H1 (cell line): ENCODE measurements at regions not wholly inside any gene's neighbourhood (a gene's known extent, or its start where the extent isn't known, plus 50 kb on each side); places are given as distances from the start of the nearest gene placed in this dataset.

Experiments
- CTCF ChIA-PET: fragments of 300-600 bp; sonication (Branson Sonifier 250); formaldehyde crosslinking; loops from one replicate; lab custom pipeline; 2021; ENCODE audit not compliant: partially characterized antibody; lab: Charles Lee
- POLR2A ChIA-PET: fragments of 300-600 bp; sonication (Branson Sonifier 250); formaldehyde crosslinking; loops from one replicate; lab custom pipeline; 2021; ENCODE audit warnings: inconsistent platforms; ENCODE audit not compliant: partially characterized antibody; lab: Charles Lee
- DNase-seq, 2 experiments: peaks; one replicate each; pipeline versions ENCODE4 v3.0.0 to v3.0.0-alpha.2; 2010 to 2022; ENCODE audit warnings: low spot score in 2 of 2, low read depth in 1 of 2, mixed read lengths in 1 of 2
- FAIRE-seq: peaks from 2 replicates; lab custom pipeline; 2011; peaks lifted over from hg19 to GRCh38; lab: Jason Lieb, UNC
- H2AFZ ChIP-seq: 2 replicates; pipeline ENCODE4 v1.8.1; 2012; ENCODE audit warnings: low read length, inconsistent platforms
- H2AK5ac ChIP-seq: 2 replicates; pipeline ENCODE4 v1.6.1; 2013; ENCODE audit warnings: low read depth, low read length
- H2BK120ac ChIP-seq: replicated peaks from 2 replicates; pipeline ENCODE3; 2013; ENCODE audit warnings: low read depth, low read length, inconsistent platforms
- H2BK12ac ChIP-seq: 2 replicates; pipeline ENCODE4 v1.6.1; 2013; ENCODE audit warnings: low read depth, low read length
- H2BK15ac ChIP-seq: 2 replicates; pipeline ENCODE4 v1.6.1; 2013; ENCODE audit warnings: low read length
- H2BK20ac ChIP-seq: 2 replicates; pipeline ENCODE4 v1.6.1; 2013; ENCODE audit warnings: low read length
- H2BK5ac ChIP-seq: 2 replicates; pipeline ENCODE4 v1.6.1; 2013; ENCODE audit warnings: low read depth, low read length
- H3K14ac ChIP-seq: 2 replicates; pipeline ENCODE4 v1.6.1; 2013; ENCODE audit warnings: inconsistent platforms; ENCODE audit not compliant: insufficient read length
- H3K18ac ChIP-seq: 2 replicates; pipeline ENCODE4 v1.6.1; 2013; ENCODE audit warnings: low read length; ENCODE audit errors: extremely low read depth
- H3K23ac ChIP-seq: 2 replicates; pipeline ENCODE4 v1.6.1; 2013; ENCODE audit warnings: inconsistent platforms; ENCODE audit not compliant: insufficient read length
- H3K23me2 ChIP-seq: 2 replicates; pipeline ENCODE4 v1.6.1; 2013; ENCODE audit warnings: low read depth, low read length
- H3K27ac ChIP-seq: 2 replicates; pipeline ENCODE4 v1.6.1; 2011; ENCODE audit warnings: low read depth, low read length, inconsistent platforms
- H3K27me3 ChIP-seq, 4 experiments: replicated peaks in 1 of 4; 1 replicate in 1 of 4; 2 replicates in 3 of 4; pipeline versions ENCODE4 v1.6.1 to v1.8.1; 2011 to 2013; ENCODE audit warnings: low read length in 3 of 4, mild to moderate bottlenecking in 3 of 4, inconsistent platforms in 2 of 4, mixed read lengths in 2 of 4, moderate library complexity in 1 of 4; ENCODE audit not compliant: control insufficient read depth in 3 of 4, insufficient read depth in 3 of 4; ENCODE audit errors: extremely low read depth in 1 of 4
- H3K36me3 ChIP-seq, 4 experiments: 2 replicates each; pipeline versions ENCODE4 v1.6.1 to v1.8.1; 2011 to 2013; ENCODE audit warnings: mild to moderate bottlenecking in 4 of 4, low read length in 3 of 4, moderate library complexity in 2 of 4, control low read depth in 1 of 4, inconsistent platforms in 1 of 4; ENCODE audit not compliant: insufficient read depth in 4 of 4, control insufficient read depth in 2 of 4
- H3K4ac ChIP-seq: replicated peaks from 2 replicates; pipeline ENCODE3; 2013; ENCODE audit warnings: low read length, low read depth, mixed read lengths, inconsistent platforms; ENCODE audit not compliant: insufficient read length
- H3K4me1 ChIP-seq, 4 experiments: replicated peaks in 1 of 4; 1 replicate in 1 of 4; 2 replicates in 3 of 4; pipeline versions ENCODE4 v1.6.1 to v1.8.1; 2011 to 2013; ENCODE audit warnings: low read length in 3 of 4, inconsistent platforms in 2 of 4, mixed read lengths in 1 of 4; ENCODE audit not compliant: insufficient read depth in 4 of 4, control insufficient read depth in 3 of 4
- H3K4me2 ChIP-seq, 2 experiments: 2 replicates each; pipeline versions ENCODE4 v1.6.1 to v1.8.1; 2011 to 2013; ENCODE audit warnings: low read depth in 2 of 2, low read length in 2 of 2, control low read depth in 1 of 2, inconsistent platforms in 1 of 2, mild to moderate bottlenecking in 1 of 2; ENCODE audit not compliant: insufficient read depth in 1 of 2
- H3K4me3 ChIP-seq, 4 experiments: fragments of 200-600, 300-600 bp in 1 of 4; sonication (generic), shearing (Covaris generic), sonication (Bioruptor Twin) in 1 of 4; 2 replicates each; pipeline versions ENCODE4 v1.5.1 to v1.8.1; 2011 to 2016; ENCODE audit warnings: low read length in 4 of 4, low read depth in 3 of 4, control low read depth in 2 of 4, inconsistent platforms in 2 of 4, mild to moderate bottlenecking in 2 of 4, mixed read lengths in 1 of 4, moderate library complexity in 1 of 4; ENCODE audit not compliant: insufficient read depth in 2 of 4; ENCODE audit errors: extremely low read depth in 1 of 4
- H3K56ac ChIP-seq: replicated peaks from 2 replicates; pipeline ENCODE3; 2013; ENCODE audit warnings: low read depth, mild to moderate bottlenecking, mixed read lengths, low read length, inconsistent platforms; ENCODE audit not compliant: insufficient read length
- H3K79me1 ChIP-seq: 2 replicates; pipeline ENCODE4 v1.6.1; 2013; ENCODE audit warnings: low read depth, low read length, control low read depth
- H3K79me2 ChIP-seq, 2 experiments: 2 replicates each; pipeline versions ENCODE4 v1.6.1 to v1.8.1; 2012 to 2013; ENCODE audit warnings: low read length in 2 of 2, mild to moderate bottlenecking in 2 of 2, inconsistent platforms in 1 of 2; ENCODE audit not compliant: insufficient read depth in 2 of 2, control insufficient read depth in 1 of 2
- H3K9ac ChIP-seq, 4 experiments: replicated peaks in 1 of 4; 1 replicate in 1 of 4; 2 replicates in 3 of 4; pipeline versions ENCODE4 v1.6.1 to v1.8.1; 2011 to 2013; ENCODE audit warnings: low read depth in 3 of 4, low read length in 3 of 4, control low read depth in 2 of 4, mild to moderate bottlenecking in 2 of 4, moderate library complexity in 2 of 4, inconsistent platforms in 1 of 4; ENCODE audit errors: extremely low read depth in 1 of 4
- H3K9me3 ChIP-seq, 2 experiments: 2 replicates each; pipeline versions ENCODE4 v1.6.1 to v1.8.1; 2012 to 2013; ENCODE audit warnings: mild to moderate bottlenecking in 2 of 2, moderate library complexity in 2 of 2, control low read depth in 1 of 2, inconsistent platforms in 1 of 2, low read depth in 1 of 2, low read length in 1 of 2, mixed read lengths in 1 of 2; ENCODE audit not compliant: insufficient read depth in 2 of 2
- H4K20me1 ChIP-seq, 2 experiments: replicated peaks in 1 of 2; 2 replicates each; pipeline versions ENCODE3 to v1.8.1; 2011 to 2013; ENCODE audit warnings: inconsistent platforms in 2 of 2, low read length in 2 of 2, mild to moderate bottlenecking in 1 of 2; ENCODE audit not compliant: insufficient read depth in 2 of 2, control insufficient read depth in 1 of 2
- H4K5ac ChIP-seq: 2 replicates; pipeline ENCODE4 v1.6.1; 2013; ENCODE audit warnings: low read length, low read depth, mixed read lengths, inconsistent platforms; ENCODE audit not compliant: insufficient read length
- H4K8ac ChIP-seq: 2 replicates; pipeline ENCODE4 v1.8.0; 2013; ENCODE audit warnings: mild to moderate bottlenecking, moderate library complexity, low read length, inconsistent platforms; ENCODE audit not compliant: insufficient read depth; ENCODE audit errors: extremely low read depth
- H4K91ac ChIP-seq: replicated peaks from 2 replicates; pipeline ENCODE3; 2013; ENCODE audit warnings: low read length, mixed read lengths, inconsistent platforms; ENCODE audit not compliant: insufficient read length
- KDM4A ChIP-seq: IDR thresholded peaks from one replicate; pipeline ENCODE4 v1.7.1; 2012; ENCODE audit warnings: low read depth, mild to moderate bottlenecking, moderate library complexity, low read length, inconsistent platforms; ENCODE audit not compliant: severe bottlenecking
- POLR2A ChIP-seq, 2 experiments: IDR thresholded peaks; 1 replicate in 1 of 2; 2 replicates in 1 of 2; pipeline ENCODE4 v1.6.1; 2011; ENCODE audit warnings: low read depth in 2 of 2, low read length in 2 of 2, mild to moderate bottlenecking in 2 of 2; ENCODE audit errors: control extremely low read depth in 1 of 2
- RBBP5 ChIP-seq: IDR thresholded peaks from 2 replicates; pipeline ENCODE4 v1.7.1; 2012; ENCODE audit warnings: low read depth, mild to moderate bottlenecking, inconsistent platforms, low read length, moderate library complexity, borderline replicate concordance
- RXRA ChIP-seq: IDR thresholded peaks from 2 replicates; pipeline ENCODE4 v1.6.1; 2011; ENCODE audit warnings: low read depth, mild to moderate bottlenecking, low read length, moderate library complexity; ENCODE audit not compliant: insufficient read depth
- SAP30 ChIP-seq: fragments of 300-600 bp; sonication (generic); IDR thresholded peaks from 2 replicates; pipeline ENCODE4 v1.7.1; 2012; ENCODE audit warnings: low read length, moderate library complexity, mild to moderate bottlenecking, inconsistent platforms; ENCODE audit not compliant: insufficient read depth, insufficient replicate concordance
- SIRT6 ChIP-seq: IDR thresholded peaks from one replicate; pipeline ENCODE4 v1.7.1; 2012; ENCODE audit warnings: low read length, inconsistent platforms
- SRF ChIP-seq: IDR thresholded peaks from 2 replicates; pipeline ENCODE4 v1.6.1; 2011; ENCODE audit warnings: mild to moderate bottlenecking, low read depth, low read length, moderate library complexity
- TBP ChIP-seq: IDR thresholded peaks from 2 replicates; pipeline ENCODE4 v1.6.1; 2011; ENCODE audit warnings: low read depth, low read length, improper control_type of control experiment
- TCF12 ChIP-seq: IDR thresholded peaks from 2 replicates; pipeline ENCODE4 v1.6.1; 2011; ENCODE audit warnings: low read depth, mild to moderate bottlenecking, low read length
- YY1 ChIP-seq: IDR thresholded peaks from 2 replicates; pipeline ENCODE4 v1.6.1; 2011; ENCODE audit warnings: low read depth, mild to moderate bottlenecking, low read length
- WGBS, 2 experiments: shearing (Covaris generic) in 1 of 2; methylation state at CpG; one replicate each; pipeline versions ENCODE4 v1.1.6 to v1.1.7; 2013 to 2015; ENCODE audit warnings: low lambda C conversion rate in 2 of 2, mixed read lengths in 2 of 2, inconsistent platforms in 1 of 2, low coverage in 1 of 2, missing lambda C conversion rate in 1 of 2; ENCODE audit not compliant: insufficient replicate concordance in 2 of 2, insufficient coverage in 1 of 2, insufficient read length in 1 of 2; ENCODE audit errors: extremely low coverage in 1 of 2, missing lambda C conversion rate in 1 of 2; 5-methylcytosine and 5-hydroxymethylcytosine counted together

- Histone ChIP-seq H3K9me3 (no peaks in the 10 kb centered on the region), H3K4me2 (no peak overlapping the region), H4K20me1 (peaks cover 0 to 14% of the 10 kb centered on the region in 2 experiments), H2AK5ac (no peak overlapping the region), H3K4me3 (no peak overlapping the region), H3K9ac (no peak overlapping the region), H2BK12ac (peak overlapping the region; percentile 87; the same call in 1 of the 2 replicates), H3K27ac (no peak overlapping the region), H2BK15ac (no peak overlapping the region), H3K14ac (no peak overlapping the region), H4K5ac (no peak overlapping the region), H4K91ac (no peak overlapping the region), H4K8ac (peak overlapping the region; percentile 32; the same call in 1 of the 2 replicates), H2BK120ac (no peak overlapping the region), H2BK20ac (no peak overlapping the region), H2BK5ac (peak overlapping the region; percentile 73; the same call in 1 of the 2 replicates), H3K27me3 (peaks cover 0 to 4% (median 0%) of the 10 kb centered on the region in 4 experiments; a peak in 1 of 7 replicates), H2AFZ (no peak overlapping the region), H3K56ac (no peak overlapping the region), H3K79me2 (no peaks in the 10 kb centered on the region), H3K79me1 (no peaks in the 10 kb centered on the region; the same call in none of the 2 replicates), H3K23me2 (peaks cover 16% of the 10 kb centered on the region), H3K18ac (no peak overlapping the region), H3K4me1 (peaks cover 0 to 7% (median 4%) of the 10 kb centered on the region in 4 experiments; a peak in 6 of 7 replicates), H3K4ac (no peak overlapping the region), H3K36me3 (no peaks in the 10 kb centered on the region), H3K23ac (no peak overlapping the region)
- POLR2A ChIA-PET, result interaction anchor here (1.0 kb wide), 1 partner anchor 8 kb away, joined by 3 read pairs; no protein-coding TSS in a partner anchor
- FAIRE-seq (no peak), DNase-seq (no peak)
- 76% methylated on average over 12 of the region's 13 CpGs; no CpG with 5 or more reads in 1 of the 2 experiments for WGBS, 2 experiments
- CTCF ChIA-PET, result interaction anchor here (1.0 to 2.7 kb wide), 3 partner anchors 14 to 54 kb away, joined by 3 to 6 read pairs (median 5); no protein-coding TSS in a partner anchor
- TF ChIP-seq RBBP5, result no peak
- no peak for TF ChIP-seq TBP
- TF ChIP-seq POLR2A (IDR thresholded peaks at IDR 0.05; ENCODE audit: control extremely low read depth in 1 of 2, low read depth in 2 of 2, low read length in 2 of 2), result no peak
- TF ChIP-seq SRF, result no peak
- no peak for TF ChIP-seq RXRA
- TF ChIP-seq KDM4A, result no peak
- TF ChIP-seq SAP30, result no peak
- TF ChIP-seq YY1, result no peak
- TF ChIP-seq SIRT6, result no peak
- no peak for TF ChIP-seq TCF12
These were observed 57.0 kb upstream of the SORCS2 start for GRCh38 chr4:7135389-7135746.
